Thoracic aorta (tissue), 2 donors: ENCODE measurements at regions not wholly inside any gene's neighbourhood (a gene's known extent, or its start where the extent isn't known, plus 50 kb on each side); places are given as distances from the start of the nearest gene placed in this dataset.

ENCODE experiments used
- ATAC-seq: fragments of 150-250 bp; one replicate; pipeline ENCODE4 v1.8.0; 2017; ENCODE audit warnings: low read depth; ENCODE audit not compliant: insufficient number of reproducible peaks, low FRiP score
- DNase-seq: peaks from one replicate; pipeline ENCODE4 v3.0.0-alpha.2; 2020; ENCODE audit warnings: low spot score
- H3K27ac ChIP-seq, 2 donors: fragments of 200-600 bp; sonication (generic); 1 replicate in 1 of 2; 2 replicates in 1 of 2; pipeline ENCODE4 v1.5.1; 2016; ENCODE audit warnings: mild to moderate bottlenecking in 2 of 2, moderate library complexity in 2 of 2
- H3K27me3 ChIP-seq: fragments of 200-600 bp; sonication (generic); replicated peaks from 2 replicates; pipeline ENCODE4 v1.6.0; 2016; ENCODE audit warnings: mild to moderate bottlenecking; ENCODE audit not compliant: insufficient read depth
- H3K36me3 ChIP-seq: fragments of 200-600 bp; sonication (generic); one replicate; pipeline ENCODE4 v1.5.1; 2016
- H3K4me1 ChIP-seq, 2 donors: fragments of 200-600 bp; sonication (generic); 1 replicate in 1 of 2; 2 replicates in 1 of 2; pipeline versions ENCODE4 v1.5.1 to v1.6.0; 2016; ENCODE audit warnings: low read depth in 2 of 2, mild to moderate bottlenecking in 1 of 2; ENCODE audit not compliant: control insufficient read depth in 1 of 2
- H3K4me3 ChIP-seq: fragments of 200-600 bp; sonication (generic); 2 replicates; pipeline ENCODE4 v1.5.1; 2016; ENCODE audit warnings: mild to moderate bottlenecking
- H3K9me3 ChIP-seq: fragments of 200-600 bp; sonication (generic); 2 replicates; pipeline ENCODE4 v1.5.1; 2016
- CTCF ChIP-seq: fragments of 200-600 bp; sonication (generic); IDR thresholded peaks from one replicate; pipeline ENCODE4 v1.5.1; 2019; ENCODE audit warnings: antibody characterized with exemption

DNA sequence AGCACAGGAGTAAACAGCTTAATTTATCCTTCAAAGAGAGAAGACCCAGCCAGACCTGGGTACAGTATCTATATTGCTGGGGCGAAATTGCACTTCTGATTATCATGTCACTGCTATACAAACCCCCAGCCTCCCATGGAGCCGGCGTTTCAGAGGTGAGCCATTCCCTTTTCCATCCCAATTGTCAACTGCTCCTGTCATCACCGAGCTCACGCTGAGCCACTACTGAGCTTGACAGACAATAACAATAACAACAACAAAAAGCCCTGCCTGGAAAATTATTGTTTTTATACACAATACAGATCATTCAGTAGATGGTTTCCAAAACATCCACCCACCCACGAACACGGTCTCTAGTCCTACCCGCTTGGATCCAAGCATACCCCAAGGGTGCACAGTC is 129.0 kb upstream of the JARID2 start:
- no peaks in the 10 kb centered on the region for H3K9me3 ChIP-seq
- no peaks in the 10 kb centered on the region for H3K36me3 ChIP-seq
- no peak overlapping the region for H3K27ac ChIP-seq
- DNase-seq (no peak), ATAC-seq (no peak)
- no peaks in the 10 kb centered on the region for H3K4me1 ChIP-seq
- H3K4me3 ChIP-seq = no peak overlapping the region
- TF ChIP-seq CTCF = no peak
- no peaks in the 10 kb centered on the region for H3K27me3 ChIP-seq

- H3K4me3 ChIP-seq = no peak overlapping the region
- H3K27ac ChIP-seq = no peak overlapping the region
- H3K4me1 ChIP-seq = no peaks in the 10 kb centered on the region
- H3K36me3 ChIP-seq = no peaks in the 10 kb centered on the region
- TF ChIP-seq CTCF = no peak
- H3K27me3 ChIP-seq = no peaks in the 10 kb centered on the region
- H3K9me3 ChIP-seq = no peaks in the 10 kb centered on the region
- DNase-seq (no peak), ATAC-seq (no peak)
Measured at GRCh38 chr6:15121443-15121842, 124.4 kb upstream of the JARID2 start.

GRCh38 chr6:15121977-15122550 is 123.8 kb upstream of the JARID2 start:
- no peaks in the 10 kb centered on the region for H3K4me1 ChIP-seq
- H3K27me3 ChIP-seq = no peaks in the 10 kb centered on the region
- H3K4me3 ChIP-seq = no peak overlapping the region
- H3K36me3 ChIP-seq = no peaks in the 10 kb centered on the region
- ATAC-seq (no peak), DNase-seq (no peak)
- TF ChIP-seq CTCF = no peak
- H3K9me3 ChIP-seq = no peaks in the 10 kb centered on the region
- no peak overlapping the region for H3K27ac ChIP-seq

- no peak for TF ChIP-seq CTCF
- Histone ChIP-seq H3K9me3 (no peaks in the 10 kb centered on the region), H3K4me3 (no peak overlapping the region), H3K27ac (no peak overlapping the region), H3K36me3 (no peaks in the 10 kb centered on the region), H3K27me3 (no peaks in the 10 kb centered on the region), H3K4me1 (no peaks in the 10 kb centered on the region)
- DNase-seq = no peak
- no peak for ATAC-seq
Measured at GRCh38 chr6:15129887-15130286, 116.0 kb upstream of the JARID2 start.

- no peaks in the 10 kb centered on the region for H3K27me3 ChIP-seq
- no peaks in the 10 kb centered on the region for H3K9me3 ChIP-seq
- TF ChIP-seq CTCF = no peak
- H3K27ac ChIP-seq = no peak overlapping the region
- H3K4me3 ChIP-seq = no peak overlapping the region
- H3K36me3 ChIP-seq = no peaks in the 10 kb centered on the region
- H3K4me1 ChIP-seq = no peaks in the 10 kb centered on the region
- ATAC-seq = no peak
- no peak for DNase-seq
Measured at GRCh38 chr6:15131234-15131633, 114.6 kb upstream of the JARID2 start.
